ENCODE measurements at regions not wholly inside any gene's neighbourhood (a gene's known extent, or its start where the extent isn't known, plus 50 kb on each side); places are given as distances from the start of the nearest gene placed in this dataset.

DNA sequence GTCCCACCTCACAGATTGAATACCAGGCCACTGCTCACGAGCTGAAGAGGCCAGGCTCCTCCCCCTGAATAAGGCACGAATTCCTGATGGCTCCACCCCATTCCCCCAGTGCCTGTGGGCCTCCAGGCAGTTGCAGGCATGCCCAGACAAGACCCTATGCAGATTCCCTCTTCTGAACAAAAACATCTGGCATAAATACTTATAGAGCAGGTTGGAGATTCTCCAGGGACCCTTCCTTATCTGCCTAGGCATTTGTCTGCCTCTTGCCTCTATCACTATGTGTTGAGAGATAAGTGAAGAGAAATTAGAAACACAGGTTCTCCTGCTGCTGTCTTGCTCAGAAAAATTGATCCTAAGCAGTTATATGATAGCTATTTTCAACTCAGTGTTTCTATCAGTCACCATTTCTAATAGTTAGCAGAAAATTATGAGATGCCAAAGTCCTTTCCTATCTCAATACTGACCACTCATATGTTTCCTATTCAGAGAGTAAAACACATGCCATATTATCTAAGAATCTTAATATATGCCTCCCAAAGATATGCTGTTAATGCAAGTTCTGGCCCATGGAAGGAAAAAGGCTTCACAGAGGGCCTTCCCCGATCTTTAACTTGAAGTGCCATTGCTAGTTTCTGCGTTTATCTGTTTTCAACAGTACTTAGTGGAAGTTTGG, 364.0 kb downstream of the KCTD12 start:
- TF ChIP-seq POLR2A (IDR thresholded peaks at IDR 0.05), result no peak
- TF ChIP-seq, protein P1, sequence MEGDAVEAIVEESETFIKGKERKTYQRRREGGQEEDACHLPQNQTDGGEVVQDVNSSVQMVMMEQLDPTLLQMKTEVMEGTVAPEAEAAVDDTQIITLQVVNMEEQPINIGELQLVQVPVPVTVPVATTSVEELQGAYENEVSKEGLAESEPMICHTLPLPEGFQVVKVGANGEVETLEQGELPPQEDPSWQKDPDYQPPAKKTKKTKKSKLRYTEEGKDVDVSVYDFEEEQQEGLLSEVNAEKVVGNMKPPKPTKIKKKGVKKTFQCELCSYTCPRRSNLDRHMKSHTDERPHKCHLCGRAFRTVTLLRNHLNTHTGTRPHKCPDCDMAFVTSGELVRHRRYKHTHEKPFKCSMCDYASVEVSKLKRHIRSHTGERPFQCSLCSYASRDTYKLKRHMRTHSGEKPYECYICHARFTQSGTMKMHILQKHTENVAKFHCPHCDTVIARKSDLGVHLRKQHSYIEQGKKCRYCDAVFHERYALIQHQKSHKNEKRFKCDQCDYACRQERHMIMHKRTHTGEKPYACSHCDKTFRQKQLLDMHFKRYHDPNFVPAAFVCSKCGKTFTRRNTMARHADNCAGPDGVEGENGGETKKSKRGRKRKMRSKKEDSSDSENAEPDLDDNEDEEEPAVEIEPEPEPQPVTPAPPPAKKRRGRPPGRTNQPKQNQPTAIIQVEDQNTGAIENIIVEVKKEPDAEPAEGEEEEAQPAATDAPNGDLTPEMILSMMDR (IDR thresholded peaks at IDR 0.05), result no peak

Data from testis (tissue), 2 donors.